Mucosa of stomach (tissue), 1 donor: ENCODE measurements at regions not wholly inside any gene's neighbourhood (a gene's known extent, or its start where the extent isn't known, plus 50 kb on each side); places are given as distances from the start of the nearest gene placed in this dataset.

Experiments
- H3K27me3 ChIP-seq: one replicate; pipeline ENCODE4 v1.7.0; 2013; ENCODE audit warnings: mild to moderate bottlenecking, low read length; ENCODE audit not compliant: control insufficient read depth, insufficient read depth
- H3K36me3 ChIP-seq: one replicate; pipeline ENCODE4 v1.7.0; 2013; ENCODE audit warnings: low read length; ENCODE audit not compliant: control insufficient read depth, insufficient read depth
- H3K4me1 ChIP-seq: one replicate; pipeline ENCODE4 v1.7.0; 2013; ENCODE audit warnings: mild to moderate bottlenecking, low read length; ENCODE audit not compliant: control insufficient read depth, insufficient read depth
- H3K4me3 ChIP-seq: one replicate; pipeline ENCODE4 v1.7.0; 2013; ENCODE audit warnings: low read length
- H3K9ac ChIP-seq: one replicate; pipeline ENCODE4 v1.7.0; 2013; ENCODE audit warnings: mild to moderate bottlenecking, low read length, moderate library complexity
- H3K9me3 ChIP-seq: one replicate; pipeline ENCODE4 v1.7.0; 2013; ENCODE audit warnings: mild to moderate bottlenecking, low read length, moderate library complexity; ENCODE audit not compliant: control insufficient read depth
- donor health status: Pancreatic carcinoma.

GRCh38 chrX:39029221-39029620 lies 228.0 kb downstream of the MID1IP1 start:
- no peak overlapping the region for H3K9ac ChIP-seq

GRCh38 chrX:39030636-39031035 lies 229.4 kb downstream of the MID1IP1 start:
- Histone ChIP-seq H3K4me3 (no peak overlapping the region), H3K9me3 (no peaks in the 10 kb centered on the region), H3K27me3 (no peaks in the 10 kb centered on the region), H3K9ac (no peak overlapping the region), H3K4me1 (no peaks in the 10 kb centered on the region), H3K36me3 (no peaks in the 10 kb centered on the region)

More at GRCh38 chrX:39029221-39029620, 228.0 kb downstream of the MID1IP1 start:
- no peak overlapping the region for H3K4me3 ChIP-seq
- H3K9me3 ChIP-seq: no peaks in the 10 kb centered on the region
- H3K4me1 ChIP-seq: no peaks in the 10 kb centered on the region
- H3K36me3 ChIP-seq: no peaks in the 10 kb centered on the region
- H3K27me3 ChIP-seq: no peaks in the 10 kb centered on the region

- H3K4me1 ChIP-seq: no peaks in the 10 kb centered on the region
- H3K9ac ChIP-seq: no peak overlapping the region
- no peaks in the 10 kb centered on the region for H3K36me3 ChIP-seq
- no peaks in the 10 kb centered on the region for H3K9me3 ChIP-seq
- no peak overlapping the region for H3K4me3 ChIP-seq
- no peaks in the 10 kb centered on the region for H3K27me3 ChIP-seq
Measured at GRCh38 chrX:39039890-39040289, 238.6 kb downstream of the MID1IP1 start.

GRCh38 chrX:39043838-39044550 lies 242.7 kb downstream of the MID1IP1 start:
- Histone ChIP-seq H3K9me3 (no peaks in the 10 kb centered on the region), H3K27me3 (no peaks in the 10 kb centered on the region), H3K36me3 (no peaks in the 10 kb centered on the region), H3K9ac (no peak overlapping the region), H3K4me3 (no peak overlapping the region), H3K4me1 (no peaks in the 10 kb centered on the region)

GRCh38 chrX:39047174-39047573 lies 245.9 kb downstream of the MID1IP1 start:
- Histone ChIP-seq H3K27me3 (no peaks in the 10 kb centered on the region), H3K36me3 (no peaks in the 10 kb centered on the region), H3K9ac (no peak overlapping the region), H3K4me1 (no peaks in the 10 kb centered on the region), H3K4me3 (no peak overlapping the region), H3K9me3 (no peaks in the 10 kb centered on the region)

- no peaks in the 10 kb centered on the region for H3K9me3 ChIP-seq
- H3K36me3 ChIP-seq: no peaks in the 10 kb centered on the region
- no peaks in the 10 kb centered on the region for H3K27me3 ChIP-seq
- no peak overlapping the region for H3K4me3 ChIP-seq
- no peak overlapping the region for H3K9ac ChIP-seq
- no peaks in the 10 kb centered on the region for H3K4me1 ChIP-seq
Measured at GRCh38 chrX:39049975-39050374, 248.7 kb downstream of the MID1IP1 start.

- H3K4me1 ChIP-seq: no peaks in the 10 kb centered on the region
- no peaks in the 10 kb centered on the region for H3K9me3 ChIP-seq
- H3K9ac ChIP-seq: no peak overlapping the region
- H3K36me3 ChIP-seq: no peaks in the 10 kb centered on the region
- no peak overlapping the region for H3K4me3 ChIP-seq
- no peaks in the 10 kb centered on the region for H3K27me3 ChIP-seq
Measured at GRCh38 chrX:39050427-39050826, 249.2 kb downstream of the MID1IP1 start.

GRCh38 chrX:39052751-39053150 lies 251.5 kb downstream of the MID1IP1 start:
- H3K9me3 ChIP-seq: no peaks in the 10 kb centered on the region

GRCh38 chrX:39058724-39059123 lies 257.5 kb downstream of the MID1IP1 start:
- peaks cover 5% of the 10 kb centered on the region for H3K4me1 ChIP-seq
- H3K27me3 ChIP-seq: no peaks in the 10 kb centered on the region
- H3K9ac ChIP-seq: no peak overlapping the region
- H3K36me3 ChIP-seq: no peaks in the 10 kb centered on the region
- no peak overlapping the region for H3K4me3 ChIP-seq
- H3K9me3 ChIP-seq: no peaks in the 10 kb centered on the region

More at GRCh38 chrX:39052751-39053150, 251.5 kb downstream of the MID1IP1 start:
- Histone ChIP-seq H3K4me1 (no peaks in the 10 kb centered on the region), H3K27me3 (no peaks in the 10 kb centered on the region), H3K9ac (no peak overlapping the region), H3K36me3 (no peaks in the 10 kb centered on the region), H3K4me3 (no peak overlapping the region)

- no peaks in the 10 kb centered on the region for H3K9me3 ChIP-seq
- H3K36me3 ChIP-seq: no peaks in the 10 kb centered on the region
- peaks cover 5% of the 10 kb centered on the region for H3K4me1 ChIP-seq
- no peaks in the 10 kb centered on the region for H3K27me3 ChIP-seq
- H3K9ac ChIP-seq: no peak overlapping the region
- H3K4me3 ChIP-seq: no peak overlapping the region
Measured at GRCh38 chrX:39059866-39060265, 258.6 kb downstream of the MID1IP1 start.

GRCh38 chrX:39063037-39063436 lies 261.8 kb downstream of the MID1IP1 start:
- Histone ChIP-seq H3K4me3 (no peak overlapping the region), H3K36me3 (no peaks in the 10 kb centered on the region), H3K27me3 (no peaks in the 10 kb centered on the region), H3K9me3 (no peaks in the 10 kb centered on the region), H3K4me1 (peaks cover 5% of the 10 kb centered on the region), H3K9ac (no peak overlapping the region)

GRCh38 chrX:39063702-39064101 lies 262.4 kb downstream of the MID1IP1 start:
- Histone ChIP-seq H3K4me1 (peaks cover 5% of the 10 kb centered on the region), H3K9ac (no peak overlapping the region), H3K36me3 (no peaks in the 10 kb centered on the region), H3K27me3 (no peaks in the 10 kb centered on the region), H3K9me3 (no peaks in the 10 kb centered on the region), H3K4me3 (no peak overlapping the region)
